Breast epithelium (tissue), 4 donors: ENCODE measurements at regions not wholly inside any gene's neighbourhood (a gene's known extent, or its start where the extent isn't known, plus 50 kb on each side); places are given as distances from the start of the nearest gene placed in this dataset.

ENCODE experiments used
- DNase-seq, 2 donors: peaks; one replicate each; pipeline ENCODE4 v3.0.0-alpha.2; 2019; ENCODE audit warnings: low spot score in 2 of 2
- H3K27ac ChIP-seq, 2 donors: fragments of 200-600 bp; sonication (generic) in 1 of 2; one replicate each; pipeline ENCODE4 v1.5.1; 2016 to 2019; ENCODE audit warnings: mild to moderate bottlenecking in 1 of 2
- H3K27me3 ChIP-seq, 2 donors: fragments of 200-600 bp; sonication (generic) in 1 of 2; one replicate each; pipeline versions ENCODE4 v1.5.1 to v1.6.0; 2017 to 2019; ENCODE audit warnings: control low read depth in 1 of 2, mild to moderate bottlenecking in 1 of 2
- H3K36me3 ChIP-seq: fragments of 200-600 bp; one replicate; pipeline ENCODE4 v1.5.1; 2019
- H3K4me1 ChIP-seq, 2 donors: fragments of 200-600 bp; sonication (generic); one replicate each; pipeline ENCODE4 v1.5.1; 2016 to 2019; ENCODE audit warnings: control low read depth in 1 of 2
- H3K4me3 ChIP-seq, 3 donors: fragments of 200-600 bp; sonication (generic); 1 replicate in 2 of 3; 2 replicates in 1 of 3; pipeline ENCODE4 v1.5.1; 2016 to 2019; ENCODE audit warnings: mild to moderate bottlenecking in 3 of 3, moderate library complexity in 2 of 3
- H3K9me3 ChIP-seq, 2 donors: fragments of 200-600 bp; sonication (generic) in 1 of 2; one replicate each; pipeline ENCODE4 v1.5.1; 2016 to 2019; ENCODE audit warnings: control low read depth in 1 of 2
- CTCF ChIP-seq, 3 donors: fragments of 450-650 bp; IDR thresholded peaks; one replicate each; pipeline ENCODE4 v1.5.1; 2016 to 2017; ENCODE audit warnings: antibody characterized with exemption in 3 of 3, mild to moderate bottlenecking in 3 of 3, moderate library complexity in 3 of 3
- POLR2A ChIP-seq: fragments of 450-650 bp; IDR thresholded peaks from one replicate; pipeline ENCODE4 v1.6.1; 2016; ENCODE audit warnings: antibody characterized with exemption, mild to moderate bottlenecking, moderate library complexity
- POLR2AphosphoS5 ChIP-seq, 3 donors: sonication (generic); formaldehyde crosslinking; IDR thresholded peaks; one replicate each; pipeline ENCODE4 v1.6.1; 2017; ENCODE audit warnings: antibody characterized with exemption in 3 of 3
- intact Hi-C: fragments of 100-400 bp; cut with DNase I; formaldehyde crosslinking; loops from one replicate; pipeline ENCODE4 v1.15.1; 2023; ENCODE audit warnings: low total_unique reads

- Histone ChIP-seq H3K4me1 (no peaks in the 10 kb centered on the region), H3K36me3 (no peaks in the 10 kb centered on the region), H3K9me3 (no peaks in the 10 kb centered on the region), H3K4me3 (no peak overlapping the region), H3K27me3 (no peaks in the 10 kb centered on the region), H3K27ac (no peak overlapping the region)
- DNase-seq, result no peak
- TF ChIP-seq POLR2AphosphoS5 (IDR thresholded peaks at IDR 0.05) (no peak), CTCF (IDR thresholded peaks at IDR 0.05) (no peak), POLR2A (no peak)
- intact Hi-C loops, result no loop called here
Measured at GRCh38 chr5:6544561-6544935, 88.3 kb downstream of the NSUN2 start.
